Activated CD8-positive, alpha-beta memory T cell treated with anti-CD3 and anti-CD28 coated beads for 1 hour (primary cell): ENCODE measurements at regions not wholly inside any gene's neighbourhood (a gene's known extent, or its start where the extent isn't known, plus 50 kb on each side); places are given as distances from the start of the nearest gene placed in this dataset.
"Not testable (repeated sequence)": the region's sequence is repeated elsewhere in the genome, so short reads cannot be mapped to it uniquely, and the experiment has no call there.

Source experiments
- DNase-seq, 2 donors: peaks; one replicate each; pipeline ENCODE4 v3.0.0-alpha.2; 2020; ENCODE audit warnings: low read depth in 1 of 2; ENCODE audit errors: extremely low read depth in 1 of 2

GRCh38 chr6:21908161-21908848, 314.8 kb downstream of the SOX4 start:
- DNase-seq = no peak

- DNase-seq = no peak
Measured at GRCh38 chr6:21909321-21909720, 315.8 kb downstream of the SOX4 start.

GRCh38 chr6:21911208-21911607, 317.7 kb downstream of the SOX4 start:
- DNase-seq = no peak

GRCh38 chr6:21912151-21912832, 318.7 kb downstream of the SOX4 start:
- no peak for DNase-seq

GRCh38 chr6:21914121-21914973, 320.8 kb downstream of the SOX4 start:
- DNase-seq = peak in 1 of 2 donors; percentile 28

- no peak for DNase-seq
Measured at GRCh38 chr6:21915707-21916260, 322.2 kb downstream of the SOX4 start.

GRCh38 chr6:21918041-21918440, 324.5 kb downstream of the SOX4 start:
- DNase-seq = no peak

GRCh38 chr6:21918666-21919065, 325.1 kb downstream of the SOX4 start:
- DNase-seq = no peak

- no peak for DNase-seq
Measured at GRCh38 chr6:21922086-21922485, 328.5 kb downstream of the SOX4 start.

- no peak for DNase-seq
Measured at GRCh38 chr6:21924002-21924401, 330.5 kb downstream of the SOX4 start.

- DNase-seq = no peak
Measured at GRCh38 chr6:21928827-21929226, 335.3 kb downstream of the SOX4 start.

GRCh38 chr6:21931641-21932335, 338.2 kb downstream of the SOX4 start:
- DNase-seq = no peak

- DNase-seq = no peak
Measured at GRCh38 chr6:21933351-21933750, 339.8 kb downstream of the SOX4 start.

GRCh38 chr6:21935142-21935541, 341.6 kb downstream of the SOX4 start:
- DNase-seq = no peak

GRCh38 chr6:21935561-21936028, 342.0 kb downstream of the SOX4 start:
- DNase-seq = no peak

GRCh38 chr6:21937466-21937865, 343.9 kb downstream of the SOX4 start:
- no peak for DNase-seq

GRCh38 chr6:21939066-21939465, 345.5 kb downstream of the SOX4 start:
- DNase-seq = not testable (repeated sequence)

- DNase-seq = no peak
Measured at GRCh38 chr6:21941926-21942325, 348.4 kb downstream of the SOX4 start.

GRCh38 chr6:21942897-21943296, 349.3 kb downstream of the SOX4 start:
- no peak for DNase-seq

GRCh38 chr6:21946298-21946783, 350.5 kb downstream of the PRL start:
- no peak for DNase-seq
